HFFc6 (cell line): ENCODE measurements at regions not wholly inside any gene's neighbourhood (a gene's known extent, or its start where the extent isn't known, plus 50 kb on each side); places are given as distances from the start of the nearest gene placed in this dataset.

Experiments used
- DNase-seq: peaks from one replicate; pipeline ENCODE4 v3.0.0-alpha.2; 2018
- H3K27ac Mint-ChIP-seq: 2 replicates; pipeline ENCODE4 v1.8.0; 2020; ENCODE audit warnings: mild to moderate bottlenecking, mixed read lengths
- H3K27me3 Mint-ChIP-seq: 2 replicates; pipeline ENCODE4 v1.8.0; 2021; ENCODE audit warnings: mild to moderate bottlenecking, moderate library complexity, mixed read lengths; ENCODE audit not compliant: insufficient read depth
- H3K36me3 Mint-ChIP-seq: 2 replicates; pipeline ENCODE4 v1.8.0; 2021; ENCODE audit warnings: low read depth, mixed read lengths
- H3K4me1 Mint-ChIP-seq: 2 replicates; pipeline ENCODE4 v1.8.0; 2020; ENCODE audit warnings: low read depth, mixed read lengths
- H3K4me3 Mint-ChIP-seq: 2 replicates; pipeline ENCODE4 v1.8.0; 2020; ENCODE audit warnings: mild to moderate bottlenecking, moderate library complexity, mixed read lengths
- H3K9me3 Mint-ChIP-seq: 2 replicates; pipeline ENCODE4 v1.8.0; 2020; ENCODE audit warnings: mild to moderate bottlenecking, mixed read lengths
- CTCF ChIP-seq: fragments of 200-600 bp; sonication (generic); IDR thresholded peaks from 2 replicates; pipeline ENCODE4 v1.5.0; 2021; ENCODE audit warnings: antibody characterized with exemption, mild to moderate bottlenecking

- H3K27ac Mint-ChIP-seq = no peak overlapping the region
- H3K4me3 Mint-ChIP-seq = no peak overlapping the region
- H3K36me3 Mint-ChIP-seq = no peaks in the 10 kb centered on the region
- H3K27me3 Mint-ChIP-seq = no peaks in the 10 kb centered on the region
- DNase-seq = no peak
- no peaks in the 10 kb centered on the region for H3K4me1 Mint-ChIP-seq
- no peak for TF ChIP-seq CTCF
- no peaks in the 10 kb centered on the region for H3K9me3 Mint-ChIP-seq
These were observed 166.5 kb downstream of the TFEC start for GRCh38 chr7:115864082-115864481.

- Mint-ChIP-seq H3K27ac (no peak overlapping the region), H3K9me3 (no peaks in the 10 kb centered on the region), H3K4me1 (peaks cover 9% of the 10 kb centered on the region; the same call in 1 of the 2 replicates), H3K36me3 (no peaks in the 10 kb centered on the region), H3K4me3 (no peak overlapping the region), H3K27me3 (no peaks in the 10 kb centered on the region)
- peak; percentile 82 for TF ChIP-seq CTCF
- DNase-seq = peak; percentile 44
These were observed 179.3 kb downstream of the TFEC start for GRCh38 chr7:115851291-115851690.

- no peaks in the 10 kb centered on the region for H3K27me3 Mint-ChIP-seq
These were observed 179.8 kb downstream of the TFEC start for GRCh38 chr7:115850774-115851173.

GRCh38 chr7:115844857-115845256 is 185.7 kb downstream of the TFEC start:
- no peak for TF ChIP-seq CTCF
- no peak for DNase-seq
- no peaks in the 10 kb centered on the region for H3K27me3 Mint-ChIP-seq
- no peak overlapping the region for H3K27ac Mint-ChIP-seq
- peaks cover 17% of the 10 kb centered on the region for H3K4me1 Mint-ChIP-seq
- H3K36me3 Mint-ChIP-seq = no peaks in the 10 kb centered on the region
- no peak overlapping the region for H3K4me3 Mint-ChIP-seq
- H3K9me3 Mint-ChIP-seq = no peaks in the 10 kb centered on the region

More at GRCh38 chr7:115850774-115851173, 179.8 kb downstream of the TFEC start:
- Mint-ChIP-seq H3K36me3 (no peaks in the 10 kb centered on the region), H3K4me3 (no peak overlapping the region), H3K27ac (no peak overlapping the region), H3K9me3 (no peaks in the 10 kb centered on the region), H3K4me1 (peaks cover 9% of the 10 kb centered on the region; the same call in 1 of the 2 replicates)
- no peak for DNase-seq
- no peak for TF ChIP-seq CTCF

GRCh38 chr7:115840702-115841101 is 189.9 kb downstream of the TFEC start:
- TF ChIP-seq CTCF = no peak
- no peaks in the 10 kb centered on the region for H3K9me3 Mint-ChIP-seq
- peak; percentile 8 for DNase-seq
- no peaks in the 10 kb centered on the region for H3K27me3 Mint-ChIP-seq
- H3K36me3 Mint-ChIP-seq = no peaks in the 10 kb centered on the region
- no peak overlapping the region for H3K27ac Mint-ChIP-seq
- peaks cover 23% of the 10 kb centered on the region for H3K4me1 Mint-ChIP-seq
- H3K4me3 Mint-ChIP-seq = no peak overlapping the region

- Mint-ChIP-seq H3K36me3 (no peaks in the 10 kb centered on the region), H3K27ac (no peak overlapping the region), H3K27me3 (peaks cover 5% of the 10 kb centered on the region; the same call in 1 of the 2 replicates), H3K4me3 (no peak overlapping the region), H3K9me3 (no peaks in the 10 kb centered on the region), H3K4me1 (peaks cover 7% of the 10 kb centered on the region; the same call in 1 of the 2 replicates)
- TF ChIP-seq CTCF = no peak
- DNase-seq = no peak
These were observed 191.7 kb downstream of the TFEC start for GRCh38 chr7:115838829-115839228.
